ENCODE measurements at regions not wholly inside any gene's neighbourhood (a gene's known extent, or its start where the extent isn't known, plus 50 kb on each side); places are given as distances from the start of the nearest gene placed in this dataset.

DNA sequence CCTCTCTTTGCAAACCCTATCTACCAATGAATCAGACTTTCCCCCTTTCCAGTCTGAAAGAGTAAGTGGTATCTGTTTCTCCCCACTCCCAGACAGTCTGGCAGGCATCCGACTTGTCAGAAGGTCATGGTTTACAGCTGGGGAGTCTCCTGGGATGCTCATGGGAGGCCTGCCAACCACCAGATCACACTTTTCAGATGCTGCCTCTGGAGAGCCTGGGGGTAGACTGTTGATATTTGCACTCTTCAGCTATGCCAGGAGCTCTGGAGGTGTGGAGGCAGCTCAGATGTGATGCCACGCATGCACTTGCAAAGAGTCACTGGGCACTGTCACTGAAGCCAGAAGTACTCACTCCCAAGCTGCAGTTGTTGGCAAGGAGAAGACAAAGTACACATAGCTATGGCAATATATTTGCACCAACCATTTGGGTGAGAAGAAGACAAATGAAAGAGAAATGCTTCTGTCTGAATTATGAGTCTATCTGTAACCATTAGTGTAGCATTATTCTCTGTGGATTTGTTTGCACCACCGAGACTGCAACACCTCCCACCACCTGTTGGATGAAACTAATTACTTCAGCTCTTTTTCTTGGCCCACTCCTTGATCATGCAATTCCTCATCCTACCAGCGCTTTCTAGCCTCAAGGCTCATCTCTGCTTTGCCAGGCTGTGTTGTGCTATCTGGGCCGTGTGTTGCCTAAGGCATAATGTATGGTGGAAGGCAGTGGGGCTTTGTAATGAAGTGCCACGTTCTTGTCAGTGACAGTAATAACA lies 133.0 kb upstream of the SPAG17 start:
- in situ Hi-C loops (cut with MboI; ENCODE audit: low sequenced_read_pairs) = no loop called here
- no peak overlapping the region for H4K8ac ChIP-seq (ENCODE audit: low read depth in 2 of 2, low read length in 2 of 2)
- H4K20me1 ChIP-seq (ENCODE audit: insufficient read depth, low read length) = no peaks in the 10 kb centered on the region
- H2AFZ ChIP-seq (replicated peaks; ENCODE audit: low read length, poor library complexity) = no peak overlapping the region
- no peak overlapping the region for H4K91ac ChIP-seq (ENCODE audit: insufficient read depth, low read depth, low read length)
- WGBS, 2 experiments (ENCODE audit: extremely low coverage in 2 of 2, insufficient read length in 1 of 2) = no CpG with 5 or more reads among the region's 6 CpGs
- ChIA-PET POLR2A (ENCODE audit: unreplicated experiment) (no interaction called here), CTCF (no interaction called here)
- H3K27ac ChIP-seq (ENCODE audit: insufficient read depth, low read length) = no peak overlapping the region
- no peaks in the 10 kb centered on the region for H3K36me3 ChIP-seq (ENCODE audit: control insufficient read depth, insufficient read depth, low read length)
- H3K56ac ChIP-seq (ENCODE audit: extremely low read depth, insufficient read depth, low read length) = no peak overlapping the region
- H4K5ac ChIP-seq (ENCODE audit: low read depth, low read length) = no peak overlapping the region
- intact Hi-C loops (cut with micrococcal nuclease) = no loop called here
- no peaks in the 10 kb centered on the region for H3K4me1 ChIP-seq (ENCODE audit: control insufficient read depth, insufficient read depth, low read length)
- no peak for TF ChIP-seq POLR2A (IDR thresholded peaks at IDR 0.05; ENCODE audit: low read depth, low read length)
- no peak for TF ChIP-seq RFX5 (IDR thresholded peaks at IDR 0.05; ENCODE audit: low read depth, low read length)
- TF ChIP-seq MAFK (IDR thresholded peaks at IDR 0.05; ENCODE audit: low read depth, low read length) = no peak
- no peak for TF ChIP-seq SMC3 (IDR thresholded peaks at IDR 0.05; ENCODE audit: low read depth, low read length)
- no peak for TF ChIP-seq BHLHE40 (IDR thresholded peaks at IDR 0.05; ENCODE audit: low read depth, low read length)
- no peak for TF ChIP-seq MXI1 (IDR thresholded peaks at IDR 0.05; ENCODE audit: borderline replicate concordance, low read depth, low read length)
- no peak for TF ChIP-seq CEBPB (IDR thresholded peaks at IDR 0.05; ENCODE audit: low read depth, low read length)
- no peak for TF ChIP-seq MAZ (IDR thresholded peaks at IDR 0.05; ENCODE audit: borderline replicate concordance, low read depth, low read length)
- TF ChIP-seq RCOR1 (IDR thresholded peaks at IDR 0.05; ENCODE audit: insufficient replicate concordance, low read length) = no peak
- TF ChIP-seq CHD1 (IDR thresholded peaks at IDR 0.05; ENCODE audit: low read depth, low read length) = no peak
- no peak for TF ChIP-seq ELK1 (IDR thresholded peaks at IDR 0.05; ENCODE audit: borderline replicate concordance, low read depth, low read length)
- no peaks in the 10 kb centered on the region for H3K79me1 ChIP-seq (ENCODE audit: low read depth in 1 of 2, low read length in 2 of 2)
- dilution Hi-C loops (cut with HindIII; ENCODE audit: low sequenced_read_pairs, unreplicated experiment) = no loop called here
- H3K18ac ChIP-seq (ENCODE audit: low read depth, low read length) = no peak overlapping the region
- no peak overlapping the region for H2BK15ac ChIP-seq (ENCODE audit: low read depth, low read length)
- H2BK120ac ChIP-seq (ENCODE audit: low read depth, low read length) = no peak overlapping the region
- H3K9me3 ChIP-seq (ENCODE audit: control insufficient read depth, insufficient read depth, low read length) = no peaks in the 10 kb centered on the region
- H2AK5ac ChIP-seq (ENCODE audit: low read depth, low read length) = no peak overlapping the region
- H3K4me3 ChIP-seq (ENCODE audit: insufficient read depth, low read depth, low read length) = no peak overlapping the region
- H3K4ac ChIP-seq (ENCODE audit: low read depth, low read length) = no peak overlapping the region
- no peak overlapping the region for H3K23ac ChIP-seq (ENCODE audit: low read depth, low read length)
- H3K27me3 ChIP-seq (ENCODE audit: control insufficient read depth, insufficient read depth, low read length) = no peaks in the 10 kb centered on the region
- no peak overlapping the region for H3K9ac ChIP-seq (ENCODE audit: low read depth, low read length)
- no peak overlapping the region for H2BK20ac ChIP-seq (ENCODE audit: low read depth, low read length)
- BruUV-seq (replicated peaks) = no TSS peak
- ATAC-seq (ENCODE audit: low read depth) = no peak
- no peak overlapping the region for H3K14ac ChIP-seq (replicated peaks; ENCODE audit: low read depth, low read length)
- no peak overlapping the region for H2BK5ac ChIP-seq (ENCODE audit: low read depth, low read length, poor library complexity, severe bottlenecking)
- no peak for DNase-seq
- no peak overlapping the region for H3K4me2 ChIP-seq (ENCODE audit: low read depth, low read length)
- H2AK9ac ChIP-seq (replicated peaks; ENCODE audit: low read depth, low read length, poor library complexity) = no peak overlapping the region
- no peaks in the 10 kb centered on the region for H3K9me1 ChIP-seq (ENCODE audit: insufficient read depth, low read length)
